Neural cell (in vitro differentiated cells): ENCODE measurements at regions not wholly inside any gene's neighbourhood (a gene's known extent, or its start where the extent isn't known, plus 50 kb on each side); places are given as distances from the start of the nearest gene placed in this dataset.

ENCODE experiments used
- CTCF ChIP-seq: fragments of 450-650 bp; IDR thresholded peaks from 2 replicates; pipeline ENCODE4 v1.5.1; 2014; ENCODE audit warnings: antibody characterized with exemption, mild to moderate bottlenecking, moderate library complexity; ENCODE audit not compliant: poor library complexity, severe bottlenecking
- EZH2 ChIP-seq: fragments of 200-600, 300-800 bp; shearing (Covaris generic), sonication (generic); IDR thresholded peaks from 2 replicates; pipeline ENCODE4 v1.6.1; 2014; ENCODE audit warnings: antibody characterized with exemption, low read length, borderline replicate concordance, mild to moderate bottlenecking; ENCODE audit not compliant: insufficient read depth, poor library complexity, severe bottlenecking
- MXI1 ChIP-seq: fragments of 450-650 bp; conservative IDR thresholded peaks from 2 replicates; pipeline ENCODE4 v1.6.1; 2014; ENCODE audit warnings: antibody characterized with exemption, mild to moderate bottlenecking; ENCODE audit not compliant: poor library complexity, severe bottlenecking
- POLR2AphosphoS5 ChIP-seq: IDR thresholded peaks from 2 replicates; pipeline ENCODE4 v1.6.1; 2012

DNA sequence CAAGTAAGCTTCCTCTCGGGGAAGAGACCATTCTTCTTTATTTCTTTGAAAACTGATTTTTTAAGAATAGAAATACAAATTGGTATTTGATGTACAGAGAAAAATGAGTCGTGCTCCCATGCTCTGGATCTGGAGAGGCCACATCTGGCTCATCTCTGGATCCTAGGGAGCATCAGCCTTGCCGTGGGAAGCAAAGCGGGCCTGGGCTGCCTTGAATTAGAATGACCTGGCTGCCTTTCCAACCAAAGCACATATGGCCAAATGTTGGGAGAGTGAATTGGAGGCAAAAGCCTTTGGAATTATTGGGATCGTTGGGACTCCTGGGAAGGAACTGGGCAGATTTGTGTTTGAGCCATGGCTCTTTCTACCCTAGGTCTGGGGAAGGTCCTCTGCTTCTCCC, 80.0 kb downstream of the SLC25A47 start:
- TF ChIP-seq CTCF: no peak
- TF ChIP-seq MXI1: no peak
- no peak for TF ChIP-seq EZH2
- no peak for TF ChIP-seq POLR2AphosphoS5
